ENCODE measurements at regions not wholly inside any gene's neighbourhood (a gene's known extent, or its start where the extent isn't known, plus 50 kb on each side); places are given as distances from the start of the nearest gene placed in this dataset.

- H3K36me3 ChIP-seq, result no peaks in the 10 kb centered on the region
- no peak for DNase-seq (ENCODE audit: extremely low spot score in 2 of 2)
- intact Hi-C loops (cut with DNase I), result no loop called here
- H3K9me3 ChIP-seq, result no peaks in the 10 kb centered on the region
- no peaks in the 10 kb centered on the region for H3K27me3 ChIP-seq
- no peaks in the 10 kb centered on the region for H3K4me1 ChIP-seq
- H3K27ac ChIP-seq, result no peak overlapping the region
- TF ChIP-seq POLR2AphosphoS5 (IDR thresholded peaks at IDR 0.05; ENCODE audit: insufficient read depth in 1 of 2, low read depth in 1 of 2) (no peak), POLR2A (IDR thresholded peaks at IDR 0.05) (no peak)
- TF ChIP-seq, protein P1, sequence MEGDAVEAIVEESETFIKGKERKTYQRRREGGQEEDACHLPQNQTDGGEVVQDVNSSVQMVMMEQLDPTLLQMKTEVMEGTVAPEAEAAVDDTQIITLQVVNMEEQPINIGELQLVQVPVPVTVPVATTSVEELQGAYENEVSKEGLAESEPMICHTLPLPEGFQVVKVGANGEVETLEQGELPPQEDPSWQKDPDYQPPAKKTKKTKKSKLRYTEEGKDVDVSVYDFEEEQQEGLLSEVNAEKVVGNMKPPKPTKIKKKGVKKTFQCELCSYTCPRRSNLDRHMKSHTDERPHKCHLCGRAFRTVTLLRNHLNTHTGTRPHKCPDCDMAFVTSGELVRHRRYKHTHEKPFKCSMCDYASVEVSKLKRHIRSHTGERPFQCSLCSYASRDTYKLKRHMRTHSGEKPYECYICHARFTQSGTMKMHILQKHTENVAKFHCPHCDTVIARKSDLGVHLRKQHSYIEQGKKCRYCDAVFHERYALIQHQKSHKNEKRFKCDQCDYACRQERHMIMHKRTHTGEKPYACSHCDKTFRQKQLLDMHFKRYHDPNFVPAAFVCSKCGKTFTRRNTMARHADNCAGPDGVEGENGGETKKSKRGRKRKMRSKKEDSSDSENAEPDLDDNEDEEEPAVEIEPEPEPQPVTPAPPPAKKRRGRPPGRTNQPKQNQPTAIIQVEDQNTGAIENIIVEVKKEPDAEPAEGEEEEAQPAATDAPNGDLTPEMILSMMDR (IDR thresholded peaks at IDR 0.05), result no peak
- no peak overlapping the region for H3K4me3 ChIP-seq
Measured at GRCh38 chr4:146023334-146023967, 84.8 kb upstream of the ZNF827 start.

GRCh38 chr4:146022541-146022940, 83.9 kb upstream of the ZNF827 start:
- H3K4me1 ChIP-seq, result no peaks in the 10 kb centered on the region
- TF ChIP-seq, protein P1 (IDR thresholded peaks at IDR 0.05), result no peak
- no peak for TF ChIP-seq POLR2A (IDR thresholded peaks at IDR 0.05)
- no peak for TF ChIP-seq POLR2AphosphoS5 (IDR thresholded peaks at IDR 0.05; ENCODE audit: insufficient read depth in 1 of 2, low read depth in 1 of 2)
- H3K36me3 ChIP-seq, result no peaks in the 10 kb centered on the region
- DNase-seq (ENCODE audit: extremely low spot score in 2 of 2), result no peak
- no peak overlapping the region for H3K27ac ChIP-seq
- intact Hi-C loops (cut with DNase I), result no loop called here
- no peaks in the 10 kb centered on the region for H3K9me3 ChIP-seq
- H3K27me3 ChIP-seq, result no peaks in the 10 kb centered on the region
- no peak overlapping the region for H3K4me3 ChIP-seq

GRCh38 chr4:146018247-146018646, 79.6 kb upstream of the ZNF827 start:
- Histone ChIP-seq H3K4me3 (no peak overlapping the region), H3K36me3 (no peaks in the 10 kb centered on the region), H3K9me3 (no peaks in the 10 kb centered on the region), H3K4me1 (no peaks in the 10 kb centered on the region), H3K27me3 (no peaks in the 10 kb centered on the region), H3K27ac (no peak overlapping the region)
- no peak for TF ChIP-seq POLR2AphosphoS5 (IDR thresholded peaks at IDR 0.05; ENCODE audit: insufficient read depth in 1 of 2, low read depth in 1 of 2)
- TF ChIP-seq, protein P1 (IDR thresholded peaks at IDR 0.05), result no peak
- no peak for TF ChIP-seq POLR2A (IDR thresholded peaks at IDR 0.05)
- DNase-seq (ENCODE audit: extremely low spot score in 2 of 2), result no peak
- intact Hi-C loops (cut with DNase I), result no loop called here

GRCh38 chr4:146004730-146005129, 66.1 kb upstream of the ZNF827 start:
- TF ChIP-seq, protein P1 (IDR thresholded peaks at IDR 0.05), result no peak
- TF ChIP-seq POLR2A (IDR thresholded peaks at IDR 0.05), result no peak
- no peak for TF ChIP-seq POLR2AphosphoS5 (IDR thresholded peaks at IDR 0.05; ENCODE audit: insufficient read depth in 1 of 2, low read depth in 1 of 2)
- Histone ChIP-seq H3K9me3 (peaks cover 4% of the 10 kb centered on the region), H3K36me3 (no peaks in the 10 kb centered on the region), H3K27ac (no peak overlapping the region), H3K27me3 (no peaks in the 10 kb centered on the region), H3K4me1 (no peaks in the 10 kb centered on the region), H3K4me3 (no peak overlapping the region)
- intact Hi-C loops (cut with DNase I), result no loop called here
- DNase-seq (ENCODE audit: extremely low spot score in 2 of 2), result no peak

DNA sequence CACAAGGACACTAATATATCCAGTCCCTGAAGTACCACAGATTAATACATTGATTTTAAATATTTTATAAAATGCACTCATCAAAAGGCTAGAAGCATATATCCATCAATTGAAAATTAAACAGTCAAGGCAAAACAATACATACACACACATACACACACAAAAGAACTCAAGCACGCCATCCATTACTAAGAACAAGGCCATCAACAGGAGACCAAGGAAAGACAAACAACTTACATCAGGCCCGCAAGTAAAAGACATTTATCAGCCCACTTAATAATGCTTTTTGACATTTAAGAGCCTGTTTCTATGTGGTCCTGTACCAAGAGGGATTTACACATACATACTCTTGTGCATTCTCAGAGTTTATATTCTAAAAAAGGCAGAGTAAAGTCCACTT, 50.0 kb upstream of the ZNF827 start:
- intact Hi-C loops (cut with DNase I), result no loop called here
- Histone ChIP-seq H3K4me3 (no peak overlapping the region), H3K27ac (no peak overlapping the region), H3K9me3 (no peaks in the 10 kb centered on the region), H3K27me3 (no peaks in the 10 kb centered on the region), H3K4me1 (no peaks in the 10 kb centered on the region), H3K36me3 (no peaks in the 10 kb centered on the region)
- no peak for TF ChIP-seq POLR2AphosphoS5 (IDR thresholded peaks at IDR 0.05; ENCODE audit: insufficient read depth in 1 of 2, low read depth in 1 of 2)
- TF ChIP-seq POLR2A (IDR thresholded peaks at IDR 0.05), result no peak
- TF ChIP-seq, protein P1 (IDR thresholded peaks at IDR 0.05), result no peak
- DNase-seq (ENCODE audit: extremely low spot score in 2 of 2), result no peak
